NCI-H2171 treated with DMSO at 0.1 percent for 48 hours (cell line): ENCODE measurements at regions not wholly inside any gene's neighbourhood (a gene's known extent, or its start where the extent isn't known, plus 50 kb on each side); places are given as distances from the start of the nearest gene placed in this dataset.
"Not testable (repeated sequence)": the region's sequence is repeated elsewhere in the genome, so short reads cannot be mapped to it uniquely, and the experiment has no call there.

Source experiments
- DNase-seq: peaks from one replicate; lab custom pipeline; 2025; lab: John Stamatoyannopoulos, UW

- no peak for DNase-seq
Measured at GRCh38 chr9:27673641-27674040, 100.4 kb upstream of the C9orf72 start.

- no peak for DNase-seq
Measured at GRCh38 chr9:27675354-27675753, 102.1 kb upstream of the C9orf72 start.

- DNase-seq = no peak
Measured at GRCh38 chr9:27676827-27677226, 103.5 kb upstream of the C9orf72 start.

- DNase-seq = no peak
Measured at GRCh38 chr9:27679338-27679737, 106.1 kb upstream of the C9orf72 start.

GRCh38 chr9:27683181-27683580 is 109.9 kb upstream of the C9orf72 start:
- DNase-seq = peak; percentile 2

GRCh38 chr9:27688954-27689353 is 115.7 kb upstream of the C9orf72 start:
- DNase-seq = no peak

GRCh38 chr9:27690816-27691215 is 117.5 kb upstream of the C9orf72 start:
- not testable (repeated sequence) for DNase-seq

GRCh38 chr9:27699621-27700020 is 126.3 kb upstream of the C9orf72 start:
- DNase-seq = no peak

GRCh38 chr9:27701016-27701415 is 127.7 kb upstream of the C9orf72 start:
- no peak for DNase-seq

- DNase-seq = peak; percentile 9
Measured at GRCh38 chr9:27701587-27701986, 128.3 kb upstream of the C9orf72 start.

GRCh38 chr9:27703216-27703980 is 130.1 kb upstream of the C9orf72 start:
- DNase-seq = peak; percentile 2

- no peak for DNase-seq
Measured at GRCh38 chr9:27711241-27711640, 138.0 kb upstream of the C9orf72 start.

- DNase-seq = no peak
Measured at GRCh38 chr9:27712806-27713205, 139.5 kb upstream of the C9orf72 start.

- peak; percentile 30 for DNase-seq
Measured at GRCh38 chr9:27714388-27714787, 141.1 kb upstream of the C9orf72 start.

GRCh38 chr9:27715651-27716050 is 142.4 kb upstream of the C9orf72 start:
- DNase-seq = no peak

GRCh38 chr9:27717991-27718390 is 144.7 kb upstream of the C9orf72 start:
- DNase-seq = no peak

- no peak for DNase-seq
Measured at GRCh38 chr9:27719711-27720110, 146.4 kb upstream of the C9orf72 start.

GRCh38 chr9:27722866-27723265 is 149.6 kb upstream of the C9orf72 start:
- DNase-seq = no peak

- DNase-seq = peak; percentile 64
Measured at GRCh38 chr9:27726244-27727081, 153.2 kb upstream of the C9orf72 start.

GRCh38 chr9:27732494-27732893 is 159.2 kb upstream of the C9orf72 start:
- DNase-seq = no peak

- DNase-seq = no peak
Measured at GRCh38 chr9:27743490-27743889, 170.2 kb upstream of the C9orf72 start.

- DNase-seq = no peak
Measured at GRCh38 chr9:27747450-27747849, 174.2 kb upstream of the C9orf72 start.

GRCh38 chr9:27749838-27750237 is 176.6 kb upstream of the C9orf72 start:
- DNase-seq = peak; percentile 69
